ENCODE measurements at regions not wholly inside any gene's neighbourhood (a gene's known extent, or its start where the extent isn't known, plus 50 kb on each side); places are given as distances from the start of the nearest gene placed in this dataset.
"Not testable (repeated sequence)": the region's sequence is repeated elsewhere in the genome, so short reads cannot be mapped to it uniquely, and the experiment has no call there.

DNA sequence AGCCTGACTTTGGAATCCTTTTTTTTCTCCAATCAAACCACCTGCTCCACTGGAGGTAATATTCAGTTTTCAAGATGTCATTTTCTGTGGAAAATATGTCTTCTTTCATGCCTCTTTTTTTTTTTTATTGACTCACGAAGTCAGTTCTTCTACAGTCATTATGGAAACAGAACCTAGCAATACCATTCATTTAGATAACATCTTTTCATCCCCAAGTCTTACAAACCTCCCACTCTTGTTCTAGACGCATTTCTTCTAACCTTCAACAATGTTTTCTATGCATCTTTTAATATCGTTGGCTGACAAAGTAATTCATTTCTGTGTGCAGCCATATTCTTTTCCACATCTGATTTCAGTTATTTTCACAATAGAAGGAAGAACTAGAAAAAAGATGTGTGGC lies 474.3 kb upstream of the CCDC196 start:
- no peaks in the 10 kb centered on the region; the same call in 1 of the 2 replicates for H3K27me3 Mint-ChIP-seq (ENCODE audit: insufficient read depth)
- H3K4me1 Mint-ChIP-seq (ENCODE audit: low read depth), result no peaks in the 10 kb centered on the region
- H3K27ac Mint-ChIP-seq, result no peak overlapping the region
- peaks cover 36% of the 10 kb centered on the region for H3K9me3 Mint-ChIP-seq
- peaks cover 7% of the 10 kb centered on the region for H3K36me3 Mint-ChIP-seq (ENCODE audit: low read depth)
- no peak overlapping the region for H3K4me3 Mint-ChIP-seq
- DNase-seq, result no peak
- TF ChIP-seq, protein P1, sequence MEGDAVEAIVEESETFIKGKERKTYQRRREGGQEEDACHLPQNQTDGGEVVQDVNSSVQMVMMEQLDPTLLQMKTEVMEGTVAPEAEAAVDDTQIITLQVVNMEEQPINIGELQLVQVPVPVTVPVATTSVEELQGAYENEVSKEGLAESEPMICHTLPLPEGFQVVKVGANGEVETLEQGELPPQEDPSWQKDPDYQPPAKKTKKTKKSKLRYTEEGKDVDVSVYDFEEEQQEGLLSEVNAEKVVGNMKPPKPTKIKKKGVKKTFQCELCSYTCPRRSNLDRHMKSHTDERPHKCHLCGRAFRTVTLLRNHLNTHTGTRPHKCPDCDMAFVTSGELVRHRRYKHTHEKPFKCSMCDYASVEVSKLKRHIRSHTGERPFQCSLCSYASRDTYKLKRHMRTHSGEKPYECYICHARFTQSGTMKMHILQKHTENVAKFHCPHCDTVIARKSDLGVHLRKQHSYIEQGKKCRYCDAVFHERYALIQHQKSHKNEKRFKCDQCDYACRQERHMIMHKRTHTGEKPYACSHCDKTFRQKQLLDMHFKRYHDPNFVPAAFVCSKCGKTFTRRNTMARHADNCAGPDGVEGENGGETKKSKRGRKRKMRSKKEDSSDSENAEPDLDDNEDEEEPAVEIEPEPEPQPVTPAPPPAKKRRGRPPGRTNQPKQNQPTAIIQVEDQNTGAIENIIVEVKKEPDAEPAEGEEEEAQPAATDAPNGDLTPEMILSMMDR (IDR thresholded peaks at IDR 0.05), result no peak

DNA sequence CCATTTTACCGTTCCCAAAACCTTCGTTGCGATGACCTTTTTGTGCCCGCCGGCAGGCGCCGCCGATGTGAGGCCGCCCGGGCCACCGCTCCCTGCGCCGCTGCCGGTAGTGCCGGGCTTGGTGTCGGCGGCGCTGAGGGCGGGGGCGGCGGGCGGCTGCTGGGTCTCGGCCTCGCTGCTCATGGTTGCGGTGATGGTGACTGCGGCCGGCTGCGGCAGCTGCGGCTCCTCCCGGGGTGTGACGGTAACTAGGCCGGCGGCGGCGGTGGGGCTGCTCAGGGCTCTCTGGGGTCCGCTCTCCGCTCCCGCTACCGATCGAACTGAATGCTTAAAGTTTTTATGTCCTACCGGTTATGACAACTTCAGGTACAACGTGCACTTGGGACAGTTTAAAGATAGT lies 472.6 kb upstream of the CCDC196 start:
- H3K4me1 Mint-ChIP-seq (ENCODE audit: low read depth); H3K4me3 Mint-ChIP-seq; H3K27me3 Mint-ChIP-seq (ENCODE audit: insufficient read depth); H3K27ac Mint-ChIP-seq; DNase-seq; H3K36me3 Mint-ChIP-seq (ENCODE audit: low read depth): not testable (repeated sequence)
- peaks cover 36% of the 10 kb centered on the region for H3K9me3 Mint-ChIP-seq

DNA sequence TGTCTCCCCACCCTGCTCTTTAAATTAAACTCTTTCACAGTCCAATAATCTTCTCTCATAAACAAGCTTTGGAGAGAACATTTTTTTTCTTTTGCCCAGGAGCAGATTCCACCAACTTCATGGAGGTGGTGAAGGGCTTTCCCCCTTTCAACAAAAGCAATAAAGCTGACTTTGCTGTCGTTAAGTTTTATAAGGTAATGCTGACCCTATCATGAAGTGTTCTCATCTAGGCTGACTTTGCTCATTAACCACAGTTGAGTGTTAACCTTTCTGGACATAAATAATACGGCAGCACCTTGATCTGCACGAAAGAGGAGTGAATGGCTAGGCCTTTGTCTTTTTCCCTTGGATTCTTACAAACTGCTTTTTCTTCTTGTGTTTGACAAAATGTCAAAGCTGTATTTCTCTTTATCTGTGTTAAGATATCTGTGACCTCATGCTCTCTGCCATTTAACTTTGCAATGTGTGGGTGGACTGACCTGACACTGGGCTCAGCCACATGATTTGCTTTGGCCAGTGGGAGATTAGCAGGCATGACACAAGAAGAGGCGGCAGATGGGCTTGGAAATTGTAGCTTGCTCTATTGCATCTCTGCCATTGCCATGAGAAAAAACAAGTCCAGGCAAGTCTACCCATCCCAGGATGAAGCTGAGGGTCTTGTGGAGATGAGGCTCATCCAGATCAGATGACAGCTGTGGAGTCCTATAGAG lies 470.9 kb upstream of the CCDC196 start:
- DNase-seq, result no peak
- H3K27me3 Mint-ChIP-seq (ENCODE audit: insufficient read depth), result no peaks in the 10 kb centered on the region; the same call in 1 of the 2 replicates
- TF ChIP-seq, protein P1 (IDR thresholded peaks at IDR 0.05), result no peak
- no peaks in the 10 kb centered on the region for H3K4me1 Mint-ChIP-seq (ENCODE audit: low read depth)
- no peak overlapping the region for H3K4me3 Mint-ChIP-seq
- H3K36me3 Mint-ChIP-seq (ENCODE audit: low read depth), result peaks cover 7% of the 10 kb centered on the region
- peaks cover 31% of the 10 kb centered on the region for H3K9me3 Mint-ChIP-seq
- H3K27ac Mint-ChIP-seq, result no peak overlapping the region

DNA sequence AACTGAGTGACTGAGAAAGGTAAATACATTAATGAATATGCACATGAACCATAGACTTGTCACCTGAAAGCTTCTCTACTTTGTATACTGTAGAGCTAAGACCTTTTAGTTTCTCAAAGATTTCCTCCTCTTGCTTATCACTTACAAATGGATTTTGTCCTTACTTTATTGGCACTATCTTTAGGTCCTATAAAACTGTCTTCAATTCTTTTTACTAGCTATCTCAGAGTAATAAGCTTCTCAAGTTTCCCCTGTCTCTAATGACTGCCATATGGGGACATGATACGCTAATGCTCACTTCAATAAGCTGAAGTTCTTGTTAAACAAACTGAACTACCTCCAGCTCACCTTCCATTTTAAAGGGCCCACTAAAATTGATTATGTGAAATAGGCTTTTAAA lies 468.2 kb upstream of the CCDC196 start:
- Mint-ChIP-seq H3K27me3 (ENCODE audit: insufficient read depth) (no peaks in the 10 kb centered on the region; the same call in 1 of the 2 replicates), H3K4me3 (no peak overlapping the region), H3K9me3 (peaks cover 15% of the 10 kb centered on the region), H3K27ac (no peak overlapping the region), H3K36me3 (ENCODE audit: low read depth) (peaks cover 5% of the 10 kb centered on the region), H3K4me1 (ENCODE audit: low read depth) (no peaks in the 10 kb centered on the region)
- TF ChIP-seq, protein P1 (IDR thresholded peaks at IDR 0.05), result no peak
- DNase-seq, result no peak

DNA sequence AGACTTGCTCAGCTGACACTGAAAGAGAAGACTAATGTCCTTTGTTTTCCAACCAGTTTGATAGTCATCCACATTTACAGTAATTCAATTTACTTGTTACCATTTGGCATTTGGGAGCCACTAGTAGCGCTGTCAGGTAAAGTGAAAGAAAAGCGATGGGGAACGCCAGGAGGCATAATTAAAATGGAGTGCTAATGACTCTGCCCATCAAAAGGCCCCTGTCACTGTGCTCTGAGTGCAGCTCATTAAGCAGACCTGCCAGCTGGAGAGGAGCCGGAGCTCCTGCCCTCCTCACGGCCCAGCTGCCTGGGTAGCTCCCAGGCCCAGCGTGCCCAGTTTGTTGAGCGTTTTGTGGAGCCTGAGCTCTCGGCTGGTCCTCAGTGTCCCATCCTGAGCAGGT lies 463.6 kb upstream of the CCDC196 start:
- H3K27me3 Mint-ChIP-seq (ENCODE audit: insufficient read depth), result no peaks in the 10 kb centered on the region; the same call in 1 of the 2 replicates
- H3K27ac Mint-ChIP-seq, result no peak overlapping the region
- no peaks in the 10 kb centered on the region for H3K36me3 Mint-ChIP-seq (ENCODE audit: low read depth)
- peaks cover 6% of the 10 kb centered on the region for H3K9me3 Mint-ChIP-seq
- no peak for DNase-seq
- TF ChIP-seq, protein P1 (IDR thresholded peaks at IDR 0.05), result no peak
- no peak overlapping the region for H3K4me3 Mint-ChIP-seq
- H3K4me1 Mint-ChIP-seq (ENCODE audit: low read depth), result no peaks in the 10 kb centered on the region

DNA sequence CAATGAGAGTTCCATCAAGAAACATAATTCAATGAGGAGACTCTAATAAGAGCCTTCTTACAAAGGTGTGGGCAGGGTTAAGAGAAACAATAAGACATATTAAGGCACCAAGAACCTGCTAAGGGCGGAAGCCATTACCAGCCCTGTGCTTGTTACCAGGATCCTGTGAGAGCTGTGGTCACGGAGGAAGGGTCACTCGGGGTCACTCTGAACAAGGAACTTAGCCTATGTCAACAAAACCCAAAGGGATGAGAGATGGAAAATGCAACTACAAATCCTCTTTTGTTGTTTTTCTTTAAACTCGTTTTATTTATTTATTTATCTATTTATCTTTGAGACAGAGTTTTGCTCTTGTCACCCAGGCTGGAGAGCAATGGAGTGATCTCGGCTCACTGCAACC lies 460.4 kb upstream of the CCDC196 start:
- TF ChIP-seq, protein P1 (IDR thresholded peaks at IDR 0.05), result no peak
- Mint-ChIP-seq H3K36me3 (ENCODE audit: low read depth) (no peaks in the 10 kb centered on the region; the same call in 1 of the 2 replicates), H3K4me3 (no peak overlapping the region), H3K4me1 (ENCODE audit: low read depth) (no peaks in the 10 kb centered on the region), H3K27ac (no peak overlapping the region), H3K9me3 (peaks cover 23% of the 10 kb centered on the region), H3K27me3 (ENCODE audit: insufficient read depth) (no peaks in the 10 kb centered on the region; the same call in 1 of the 2 replicates)
- DNase-seq, result no peak

DNA sequence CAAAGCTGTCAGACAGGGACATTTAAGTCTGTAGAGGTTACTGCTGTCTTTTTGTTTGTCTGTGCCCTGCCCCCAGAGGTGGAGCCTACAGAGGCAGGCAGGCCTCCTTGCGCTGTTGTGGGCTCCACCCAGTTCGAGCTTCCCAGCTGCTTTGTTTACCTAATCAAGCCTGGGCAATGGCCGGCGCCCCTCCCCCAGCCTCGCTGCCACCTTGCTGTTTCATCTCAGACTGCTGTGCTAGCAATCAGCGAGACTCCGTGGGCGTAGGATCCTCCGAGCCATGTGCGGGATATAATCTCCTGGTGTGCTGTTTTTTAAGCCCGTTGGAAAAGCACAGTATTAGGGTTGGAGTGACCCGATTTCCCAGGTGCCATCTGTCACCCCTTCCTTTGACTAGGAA lies 454.2 kb upstream of the CCDC196 start:
- H3K4me1 Mint-ChIP-seq (ENCODE audit: low read depth); H3K27ac Mint-ChIP-seq; H3K27me3 Mint-ChIP-seq (ENCODE audit: insufficient read depth); H3K4me3 Mint-ChIP-seq; DNase-seq; H3K36me3 Mint-ChIP-seq (ENCODE audit: low read depth): not testable (repeated sequence)
- H3K9me3 Mint-ChIP-seq, result peaks cover 54% of the 10 kb centered on the region
